T-helper 2 cell treated with Interferon-gamma antibody and Interleukin-4, amounts not matched to agents 100 ng/mL and 5 ng/mL, for 36 hours (primary cell): ENCODE measurements at regions not wholly inside any gene's neighbourhood (a gene's known extent, or its start where the extent isn't known, plus 50 kb on each side); places are given as distances from the start of the nearest gene placed in this dataset.

Experiments
- intact Hi-C: fragments of 100-400 bp; cut with micrococcal nuclease; formaldehyde crosslinking; loops from one replicate; pipeline ENCODE4 v1.15.1; 2023

- intact Hi-C loops: no loop called here
Measured at GRCh38 chr12:91606662-91607377, 424.2 kb upstream of the DCN start.

GRCh38 chr12:91604897-91605296 is 422.3 kb upstream of the DCN start:
- intact Hi-C loops: no loop called here

DNA sequence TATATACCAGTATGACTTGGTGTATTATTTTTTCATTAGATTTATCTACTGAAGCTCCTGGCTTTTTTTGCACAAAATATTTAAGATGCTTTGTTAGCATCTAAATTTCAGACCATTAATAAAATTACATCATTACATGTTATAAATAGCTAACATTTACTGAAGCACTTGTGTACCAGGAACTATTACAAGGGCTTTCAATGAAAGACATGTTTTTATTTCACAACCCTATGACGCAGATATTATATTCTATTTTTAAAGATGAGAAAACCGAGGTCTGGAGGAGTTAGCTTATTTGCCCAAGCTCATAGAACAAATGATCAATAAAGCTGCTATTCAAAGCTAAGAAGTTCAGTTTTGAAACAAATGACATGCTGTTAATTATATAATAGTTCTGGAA is 420.4 kb upstream of the DCN start:
- intact Hi-C loops: no loop called here

DNA sequence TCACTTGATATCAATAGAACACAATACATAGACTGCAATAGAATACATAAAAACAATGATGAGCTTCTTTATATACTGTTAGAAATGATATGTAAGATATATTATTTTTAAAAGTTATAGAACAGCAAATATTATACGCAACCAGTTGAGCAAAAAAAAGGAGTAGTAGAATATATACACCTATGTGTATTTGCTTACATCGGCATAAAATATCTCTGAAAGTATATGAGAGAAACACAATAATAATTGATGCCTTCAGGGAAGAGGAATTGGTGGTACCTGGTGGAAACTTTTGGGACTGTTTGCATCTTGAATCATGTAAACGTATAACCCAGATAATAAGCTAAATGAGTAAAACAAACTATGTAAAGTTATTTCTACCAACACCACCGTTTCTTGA is 418.4 kb upstream of the DCN start:
- intact Hi-C loops: no loop called here

DNA sequence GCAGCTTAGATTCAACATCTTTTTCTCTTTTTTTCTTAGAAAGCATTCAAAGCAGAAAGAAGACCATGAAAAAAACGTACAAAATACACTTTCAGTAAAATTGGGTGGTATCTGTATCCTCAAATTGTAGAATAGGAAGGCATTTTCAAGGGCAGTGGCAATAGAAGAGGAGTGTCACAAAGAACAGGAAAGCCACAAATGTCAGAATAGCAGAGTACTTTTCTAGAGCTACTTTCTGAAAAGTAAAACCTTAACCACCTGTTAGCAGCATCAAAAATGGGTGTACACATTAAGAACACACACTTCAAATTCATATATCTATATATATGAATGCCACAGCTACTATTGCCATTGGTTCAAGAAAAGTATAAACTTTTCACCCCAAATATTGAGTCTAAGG is 412.1 kb upstream of the DCN start:
- intact Hi-C loops: no loop called here

DNA sequence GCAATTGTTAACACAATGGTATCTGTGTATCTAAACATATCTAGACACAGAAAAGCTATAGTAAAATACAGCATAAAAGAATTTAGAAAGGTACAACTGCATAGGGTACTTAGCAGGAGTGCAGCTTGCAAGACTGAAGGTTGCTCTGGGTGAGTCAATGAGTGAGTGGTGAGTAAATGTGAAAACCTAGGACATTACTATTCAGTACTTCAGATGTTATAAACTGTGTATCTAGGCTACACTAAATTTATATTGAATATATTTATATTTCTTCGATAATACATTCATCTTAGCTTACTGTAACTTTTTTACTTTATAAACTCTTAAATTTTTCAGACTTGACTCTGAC is 409.0 kb upstream of the DCN start:
- intact Hi-C loops: no loop called here

DNA sequence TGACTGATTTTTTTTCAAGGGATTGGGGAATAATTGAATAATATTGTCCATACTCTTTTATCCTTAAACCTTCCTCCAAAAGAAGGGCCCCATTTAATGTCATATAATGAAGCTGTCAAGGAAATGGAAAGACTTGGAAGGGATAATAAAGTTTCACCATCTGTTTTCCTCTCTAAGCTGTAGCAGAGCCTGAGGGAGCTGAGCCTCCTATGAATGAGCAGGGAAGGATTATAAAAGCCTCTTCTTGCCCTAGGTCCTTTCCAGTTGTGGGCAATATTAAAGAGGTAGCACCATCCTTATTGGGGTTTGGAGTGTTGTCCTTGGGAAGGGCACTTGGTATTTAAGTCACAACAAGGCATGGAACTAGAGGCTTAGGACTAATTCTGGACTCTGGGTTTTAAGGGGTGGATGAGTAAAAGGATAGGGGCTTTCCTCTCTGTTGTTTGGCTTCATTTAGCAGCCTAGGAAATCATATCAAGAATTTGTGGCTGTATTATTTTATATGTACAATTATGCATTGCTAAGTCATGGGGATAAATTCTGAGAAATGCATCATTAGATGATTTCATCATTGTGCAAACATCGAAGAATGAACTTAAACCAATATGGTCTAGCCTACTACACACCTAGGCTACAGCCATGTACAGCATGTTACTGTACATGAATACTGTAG is 408.5 kb upstream of the DCN start:
- intact Hi-C loops: no loop called here

GRCh38 chr12:91588874-91589454 is 406.3 kb upstream of the DCN start:
- intact Hi-C loops: no loop called here

DNA sequence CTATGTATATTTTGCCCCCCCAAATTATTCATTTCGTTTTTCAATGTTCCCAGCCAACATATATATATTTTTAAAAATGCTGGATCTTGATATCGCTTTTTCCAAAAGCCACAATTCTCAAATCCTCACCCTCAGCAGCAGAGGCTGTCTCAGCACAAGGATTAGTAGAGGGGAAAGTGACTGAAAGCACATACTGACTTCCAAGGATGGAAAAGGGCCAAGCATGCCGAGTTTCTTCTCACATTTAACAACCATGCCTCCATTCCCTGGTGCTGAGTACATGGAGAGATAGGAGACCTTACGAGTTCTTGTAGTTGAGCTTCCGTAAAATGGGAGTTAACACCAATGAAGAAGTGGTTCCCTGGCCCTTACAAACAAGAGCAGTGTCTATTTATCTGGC is 403.4 kb upstream of the DCN start:
- intact Hi-C loops: no loop called here

- intact Hi-C loops: no loop called here
Measured at GRCh38 chr12:91582811-91583210, 400.2 kb upstream of the DCN start.

- intact Hi-C loops: loop anchor here (5.0 to 10.0 kb wide), 4 partner anchors 195 to 1068 kb away; no protein-coding TSS in a partner anchor
Measured at GRCh38 chr12:91579516-91580263, 397.1 kb upstream of the DCN start.

GRCh38 chr12:91577586-91578539 is 395.2 kb upstream of the DCN start:
- intact Hi-C loops: loop anchor here (1.0 to 10.0 kb wide), 5 partner anchors 193 to 1069 kb away; no protein-coding TSS in a partner anchor

DNA sequence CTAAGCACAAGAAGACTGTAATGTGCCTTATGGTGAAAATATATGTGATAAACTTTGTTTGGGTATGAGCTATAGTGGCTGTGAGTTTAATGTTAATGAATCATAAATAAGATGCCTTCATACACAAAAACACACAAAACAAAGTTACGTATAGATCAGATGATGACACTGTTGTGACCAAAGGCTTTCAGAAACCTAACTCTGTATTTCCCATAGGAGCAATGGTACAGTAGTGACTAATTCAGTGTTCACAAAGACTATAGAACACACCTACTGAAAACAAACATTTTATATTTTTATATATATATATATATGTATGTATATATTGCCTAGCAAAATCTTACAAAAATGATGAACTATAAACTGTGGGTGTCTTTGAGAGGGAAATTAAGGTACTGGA is 393.8 kb upstream of the DCN start:
- intact Hi-C loops: loop anchor here (5.0 to 10.0 kb wide), 4 partner anchors 192 to 1071 kb away; no protein-coding TSS in a partner anchor

DNA sequence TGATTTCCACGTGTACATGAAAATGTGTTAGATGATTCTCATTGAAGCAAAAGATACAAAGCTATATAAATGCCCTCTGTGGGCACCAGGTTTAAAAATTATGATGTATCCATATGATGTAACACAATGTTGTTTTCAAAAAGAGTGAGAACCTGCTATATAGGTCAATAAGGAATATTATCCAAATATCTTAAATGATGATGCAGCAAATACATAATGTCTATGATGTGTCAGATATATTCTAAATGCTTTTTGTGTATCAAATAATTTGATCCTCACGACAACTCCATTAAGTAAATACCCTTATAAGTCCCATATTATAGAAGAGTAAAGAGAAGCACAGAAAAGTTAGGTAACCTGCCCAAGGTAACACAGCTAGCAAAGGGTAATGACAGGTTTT is 393.0 kb upstream of the DCN start:
- intact Hi-C loops: loop anchor here (5.0 to 10.0 kb wide), 4 partner anchors 191 to 1072 kb away; no protein-coding TSS in a partner anchor

DNA sequence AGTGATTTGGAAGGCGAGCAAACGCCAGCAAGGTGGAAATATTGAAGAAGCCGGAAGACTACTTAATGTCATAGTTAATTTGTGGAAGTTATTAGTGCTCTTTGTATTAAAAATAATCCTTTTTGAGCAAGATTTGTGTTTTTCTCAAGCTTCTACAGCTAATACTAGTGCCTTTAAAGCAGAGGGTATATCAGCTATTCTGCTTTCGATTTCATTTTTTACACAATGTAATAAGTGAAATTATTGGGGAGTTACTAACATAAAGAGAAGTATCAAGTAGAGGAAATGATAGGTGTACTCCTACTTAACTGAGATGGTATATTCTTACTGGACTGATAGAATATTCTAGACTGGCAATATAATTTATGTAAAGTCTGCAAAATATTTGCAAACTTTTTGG is 392.4 kb upstream of the DCN start:
- intact Hi-C loops: loop anchor here (5.0 to 10.0 kb wide), 4 partner anchors 190 to 1072 kb away; no protein-coding TSS in a partner anchor

- intact Hi-C loops: loop anchor here (10.0 kb wide), 2 partner anchors 190 to 200 kb away; no protein-coding TSS in a partner anchor
Measured at GRCh38 chr12:91574391-91574790, 391.8 kb upstream of the DCN start.

GRCh38 chr12:91572869-91573268 is 390.3 kb upstream of the DCN start:
- intact Hi-C loops: loop anchor here (10.0 kb wide), 2 partner anchors 188 to 202 kb away; no protein-coding TSS in a partner anchor

DNA sequence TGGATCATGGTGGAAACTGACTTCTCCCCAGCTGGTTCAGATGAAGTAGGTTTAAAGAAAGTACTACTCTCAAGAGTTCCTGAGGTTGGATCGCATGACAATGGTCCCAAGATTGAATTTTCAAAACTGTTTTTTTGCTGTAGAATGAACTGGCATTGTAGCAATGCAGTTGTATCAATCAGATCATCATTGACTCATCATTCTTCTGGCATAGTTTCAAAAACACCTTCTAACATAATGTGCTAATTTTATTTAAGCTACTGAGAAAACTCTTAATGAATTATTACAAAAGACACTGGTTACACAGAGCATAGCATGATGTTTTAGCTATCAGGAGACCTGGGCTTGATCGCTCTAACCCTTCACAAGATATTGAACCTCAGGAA is 384.5 kb upstream of the DCN start:
- intact Hi-C loops: no loop called here

DNA sequence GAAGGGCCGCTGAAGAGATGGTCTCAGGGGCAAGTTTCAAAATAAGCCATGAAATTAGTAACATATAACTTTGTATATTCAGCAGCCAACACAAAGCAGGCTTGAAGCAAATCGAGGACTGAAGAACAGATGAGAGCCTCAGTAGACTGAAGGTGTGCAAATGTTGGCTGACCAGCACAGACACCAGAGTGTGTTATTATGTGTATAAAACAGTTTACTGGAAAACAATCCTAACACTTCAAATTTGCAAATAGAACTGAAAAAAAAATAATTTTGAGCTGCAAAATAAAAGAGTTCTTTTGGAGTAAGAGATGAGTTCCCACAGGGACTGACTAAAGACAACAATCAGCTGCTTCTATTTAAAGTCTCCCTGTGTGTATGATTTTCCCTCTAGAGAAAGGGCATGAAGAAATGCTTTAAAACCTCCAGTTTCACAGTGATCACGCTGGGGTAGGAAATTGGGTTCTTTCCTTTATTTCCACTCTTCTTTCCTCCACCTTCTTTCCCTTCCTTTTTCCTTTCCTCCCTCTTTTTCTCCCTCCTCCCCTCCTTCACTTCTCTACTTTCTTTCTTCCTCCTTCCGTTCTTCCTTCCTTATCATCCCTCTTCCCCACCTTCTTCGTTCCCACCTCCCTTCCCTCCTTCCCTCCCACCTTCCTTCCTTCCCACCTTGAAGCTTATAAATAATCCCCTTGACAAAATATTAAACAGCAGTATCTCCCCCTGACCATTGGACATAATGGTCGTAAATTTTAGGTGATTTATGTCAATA is 383.9 kb upstream of the DCN start:
- intact Hi-C loops: no loop called here

- intact Hi-C loops: no loop called here
Measured at GRCh38 chr12:91565846-91566245, 383.2 kb upstream of the DCN start.
